Neural progenitor cell (in vitro differentiated cells): ENCODE measurements at regions not wholly inside any gene's neighbourhood (a gene's known extent, or its start where the extent isn't known, plus 50 kb on each side); places are given as distances from the start of the nearest gene placed in this dataset.

Source experiments
- DNase-seq: peaks from one replicate; pipeline ENCODE4 v3.0.0-alpha.2; 2016; ENCODE audit warnings: low spot score
- H2AFZ ChIP-seq: fragments of 200-600 bp; sonication (generic); replicated peaks from 2 replicates; pipeline ENCODE4 v1.6.1; 2016; ENCODE audit warnings: antibody characterized with exemption
- H3F3A ChIP-seq: fragments of 200-600 bp; sonication (generic); 2 replicates; pipeline ENCODE4 v1.6.1; 2016; ENCODE audit warnings: antibody characterized with exemption, low read depth
- H3K27ac ChIP-seq: fragments of 200-600 bp; sonication (generic); 2 replicates; pipeline ENCODE4 v1.5.1; 2016; ENCODE audit warnings: mild to moderate bottlenecking
- H3K27me3 ChIP-seq: fragments of 200-600 bp; sonication (generic); 2 replicates; pipeline ENCODE4 v1.6.1; 2016; ENCODE audit warnings: mild to moderate bottlenecking, moderate library complexity
- H3K36me3 ChIP-seq: fragments of 200-600 bp; sonication (generic); 2 replicates; pipeline ENCODE4 v1.5.1; 2016
- H3K4me1 ChIP-seq: fragments of 200-600 bp; sonication (generic); 2 replicates; pipeline ENCODE4 v1.6.1; 2016; ENCODE audit warnings: mixed run types
- H3K4me2 ChIP-seq: fragments of 200-600 bp; sonication (generic); 2 replicates; pipeline ENCODE4 v1.6.1; 2016
- H3K4me3 ChIP-seq: fragments of 200-600 bp; sonication (generic); 2 replicates; pipeline ENCODE4 v1.5.1; 2016
- H3K79me2 ChIP-seq: fragments of 200-600 bp; sonication (generic); 2 replicates; pipeline ENCODE4 v1.6.1; 2016; ENCODE audit warnings: low read depth
- H3K9ac ChIP-seq: fragments of 200-600 bp; sonication (generic); 2 replicates; pipeline ENCODE4 v1.6.1; 2016
- H3K9me3 ChIP-seq: fragments of 200-600 bp; sonication (generic); 2 replicates; pipeline ENCODE4 v1.5.1; 2016; ENCODE audit warnings: low read depth
- H4K20me1 ChIP-seq: fragments of 200-600 bp; sonication (generic); 2 replicates; pipeline ENCODE4 v1.6.1; 2016; ENCODE audit warnings: low read depth
- H3K27ac Mint-ChIP-seq: 3 replicates; pipeline ENCODE4 v1.8.0; 2021; ENCODE audit warnings: mixed read lengths
- H3K27me3 Mint-ChIP-seq: 2 replicates; pipeline ENCODE4 v1.8.0; 2022; ENCODE audit warnings: low read depth, mild to moderate bottlenecking, inconsistent platforms, moderate library complexity, mixed read lengths; ENCODE audit not compliant: insufficient read depth
- H3K36me3 Mint-ChIP-seq: 3 replicates; pipeline ENCODE4 v1.8.0; 2021; ENCODE audit warnings: mixed read lengths
- H3K4me1 Mint-ChIP-seq: 3 replicates; pipeline ENCODE4 v1.8.0; 2021; ENCODE audit warnings: mixed read lengths
- H3K4me3 Mint-ChIP-seq: 3 replicates; pipeline ENCODE4 v1.8.0; 2021; ENCODE audit warnings: mild to moderate bottlenecking, moderate library complexity, mixed read lengths
- H3K9me3 Mint-ChIP-seq: 3 replicates; pipeline ENCODE4 v1.8.0; 2020; ENCODE audit warnings: mixed read lengths
- CTCF ChIP-seq: fragments of 200-600 bp; sonication (generic); IDR thresholded peaks from 2 replicates; pipeline ENCODE4 v1.5.1; 2017; ENCODE audit warnings: antibody characterized with exemption, mild to moderate bottlenecking
- EZH2 ChIP-seq: fragments of 200-600 bp; sonication (generic); IDR thresholded peaks from 2 replicates; pipeline ENCODE4 v1.6.1; 2017; ENCODE audit warnings: antibody characterized with exemption, mild to moderate bottlenecking, moderate library complexity
- EZH2phosphoT487 ChIP-seq: fragments of 200-600 bp; sonication (generic); IDR thresholded peaks from 2 replicates; pipeline ENCODE4 v1.6.1; 2017; ENCODE audit warnings: antibody characterized with exemption

GRCh38 chr5:94027145-94027544 lies 285.7 kb upstream of the POU5F2 start:
- Histone ChIP-seq H3K27me3 (no peaks in the 10 kb centered on the region), H3F3A (no peaks in the 10 kb centered on the region), H4K20me1 (no peaks in the 10 kb centered on the region), H3K36me3 (no peaks in the 10 kb centered on the region), H3K4me1 (no peaks in the 10 kb centered on the region), H3K27ac (no peak overlapping the region), H3K4me2 (no peak overlapping the region), H3K4me3 (no peak overlapping the region), H2AFZ (no peak overlapping the region), H3K79me2 (no peaks in the 10 kb centered on the region), H3K9me3 (no peaks in the 10 kb centered on the region), H3K9ac (no peak overlapping the region)
- H3K36me3 Mint-ChIP-seq, result no peaks in the 10 kb centered on the region
- H3K27ac Mint-ChIP-seq, result no peak overlapping the region
- H3K4me1 Mint-ChIP-seq, result no peaks in the 10 kb centered on the region
- no peaks in the 10 kb centered on the region for H3K27me3 Mint-ChIP-seq
- H3K4me3 Mint-ChIP-seq, result no peak overlapping the region
- H3K9me3 Mint-ChIP-seq, result no peaks in the 10 kb centered on the region
- DNase-seq, result no peak
- TF ChIP-seq EZH2 (no peak), CTCF (no peak), EZH2phosphoT487 (no peak)

- H3K79me2 ChIP-seq, result no peaks in the 10 kb centered on the region
- no peaks in the 10 kb centered on the region for H3F3A ChIP-seq
- H3K27me3 Mint-ChIP-seq, result no peaks in the 10 kb centered on the region
- no peak overlapping the region for H3K27ac Mint-ChIP-seq
- H3K9me3 Mint-ChIP-seq, result no peaks in the 10 kb centered on the region
- no peak overlapping the region for H3K4me3 ChIP-seq
- no peak overlapping the region for H3K4me3 Mint-ChIP-seq
- no peaks in the 10 kb centered on the region for H3K36me3 Mint-ChIP-seq
- H3K27ac ChIP-seq, result no peak overlapping the region
- no peaks in the 10 kb centered on the region for H3K4me1 Mint-ChIP-seq
- H3K9ac ChIP-seq, result no peak overlapping the region
- no peaks in the 10 kb centered on the region for H3K9me3 ChIP-seq
- TF ChIP-seq CTCF (peak; percentile 48), EZH2phosphoT487 (no peak), EZH2 (no peak)
- H4K20me1 ChIP-seq, result no peaks in the 10 kb centered on the region
- H3K4me1 ChIP-seq, result no peaks in the 10 kb centered on the region
- H3K27me3 ChIP-seq, result no peaks in the 10 kb centered on the region
- no peak overlapping the region for H3K4me2 ChIP-seq
- DNase-seq, result peak; percentile 37
- H2AFZ ChIP-seq, result no peak overlapping the region
- no peaks in the 10 kb centered on the region for H3K36me3 ChIP-seq
Measured at GRCh38 chr5:94025788-94026473, 284.5 kb upstream of the POU5F2 start.

GRCh38 chr5:94024620-94025019 lies 283.2 kb upstream of the POU5F2 start:
- TF ChIP-seq EZH2 (no peak), CTCF (no peak), EZH2phosphoT487 (no peak)
- no peak overlapping the region for H3K27ac Mint-ChIP-seq
- no peaks in the 10 kb centered on the region for H3K4me1 Mint-ChIP-seq
- peaks cover 3% of the 10 kb centered on the region for H3K36me3 Mint-ChIP-seq
- H3K27me3 Mint-ChIP-seq, result no peaks in the 10 kb centered on the region
- H4K20me1 ChIP-seq, result no peaks in the 10 kb centered on the region
- no peaks in the 10 kb centered on the region for H3K4me1 ChIP-seq
- H3K27ac ChIP-seq, result no peak overlapping the region
- no peak overlapping the region for H3K4me3 ChIP-seq
- DNase-seq, result no peak
- no peak overlapping the region for H3K4me3 Mint-ChIP-seq
- H3K9ac ChIP-seq, result no peak overlapping the region
- no peak overlapping the region for H2AFZ ChIP-seq
- H3K4me2 ChIP-seq, result no peak overlapping the region
- H3K36me3 ChIP-seq, result no peaks in the 10 kb centered on the region
- no peaks in the 10 kb centered on the region for H3K79me2 ChIP-seq
- no peaks in the 10 kb centered on the region for H3F3A ChIP-seq
- peaks cover 4% of the 10 kb centered on the region for H3K9me3 Mint-ChIP-seq
- H3K9me3 ChIP-seq, result no peaks in the 10 kb centered on the region
- H3K27me3 ChIP-seq, result no peaks in the 10 kb centered on the region
